ENCODE measurements at regions not wholly inside any gene's neighbourhood (a gene's known extent, or its start where the extent isn't known, plus 50 kb on each side); places are given as distances from the start of the nearest gene placed in this dataset.

DNA sequence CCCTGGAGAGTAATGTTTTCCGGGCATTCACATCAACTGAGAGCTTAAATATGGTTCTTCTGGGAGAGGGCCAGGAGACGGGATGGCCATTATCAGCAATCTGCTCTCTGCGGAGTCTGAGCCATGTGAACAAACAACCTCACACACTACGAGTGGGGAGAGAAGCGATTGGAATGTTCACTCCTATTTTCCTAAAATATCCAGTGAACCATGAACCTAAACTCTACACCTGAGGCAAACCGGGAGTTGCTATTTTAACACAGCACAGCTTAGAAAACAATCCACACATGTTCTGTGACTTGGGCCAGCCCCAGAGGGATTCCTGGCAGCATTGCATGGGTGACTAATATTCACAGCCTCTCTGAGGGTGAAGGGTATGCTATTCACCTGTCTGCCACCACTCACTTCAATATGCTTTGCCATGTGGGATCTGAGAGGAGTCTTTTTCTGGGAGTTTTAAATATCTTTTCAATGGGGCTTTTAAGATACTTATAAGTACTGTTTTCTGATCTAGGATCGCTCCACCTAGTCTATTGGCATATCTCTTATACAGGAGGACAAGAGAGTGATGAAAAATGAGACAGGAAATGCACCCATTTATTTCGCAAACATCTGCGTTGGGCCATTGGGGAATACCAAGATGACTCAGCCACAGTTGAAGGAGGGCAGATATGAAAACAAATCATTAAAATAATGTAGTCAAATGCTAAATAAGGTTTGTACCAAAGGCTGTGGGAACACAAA lies 72.6 kb upstream of the SERP2 start:
- peak in 2 of 11 donors; percentile 50 to 68 for DNase-seq (ENCODE audit: extremely low read depth in 1 of 11, low read depth in 9 of 11, low spot score in 4 of 11)

DNA sequence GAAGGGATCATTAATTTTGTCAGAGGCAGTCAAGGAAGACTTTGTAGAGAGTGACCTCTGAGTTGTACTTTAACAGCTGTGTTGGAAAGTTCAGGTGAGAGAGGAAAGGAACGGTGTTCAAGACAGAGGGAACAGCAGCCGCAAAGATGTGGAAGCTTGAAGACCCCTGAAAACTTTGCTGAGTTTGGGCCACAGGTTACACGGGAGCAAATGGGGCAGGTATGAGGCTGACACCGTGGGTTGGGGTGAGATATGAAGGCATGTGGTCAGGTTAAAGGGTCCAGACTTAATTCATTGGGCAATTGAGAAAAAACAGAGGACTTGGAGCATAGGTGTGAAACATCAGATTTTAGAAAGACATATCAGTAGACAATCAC lies 72.0 kb upstream of the SERP2 start:
- no peak for DNase-seq (ENCODE audit: extremely low read depth in 1 of 11, low read depth in 9 of 11, low spot score in 4 of 11)

DNA sequence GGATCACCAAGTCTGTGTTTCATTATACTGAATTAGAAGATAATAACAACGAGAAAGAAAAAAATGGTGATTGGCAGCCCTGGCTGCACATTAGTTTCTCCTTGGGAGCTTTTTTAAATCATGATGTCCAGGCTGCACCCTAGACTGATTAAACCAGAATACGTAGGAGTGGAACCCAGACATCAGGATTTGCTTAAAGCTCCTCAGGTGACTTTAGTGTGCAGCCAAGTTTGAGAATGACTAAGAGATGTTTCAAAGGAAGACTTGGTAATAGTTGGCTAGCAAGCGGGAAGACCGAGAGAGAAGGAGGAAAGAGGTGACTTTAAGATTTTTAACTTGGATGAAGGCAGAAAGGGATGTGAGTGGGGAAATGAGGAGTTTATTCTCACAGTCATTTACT lies 71.4 kb upstream of the SERP2 start:
- DNase-seq (ENCODE audit: extremely low read depth in 1 of 11, low read depth in 9 of 11, low spot score in 4 of 11), result no peak

GRCh38 chr13:44302940-44303575 lies 70.6 kb upstream of the SERP2 start:
- DNase-seq (ENCODE audit: extremely low read depth in 1 of 11, low read depth in 9 of 11, low spot score in 4 of 11), result no peak

- DNase-seq (ENCODE audit: extremely low read depth in 1 of 11, low read depth in 9 of 11, low spot score in 4 of 11), result no peak
Measured at GRCh38 chr13:44303681-44304432, 69.8 kb upstream of the SERP2 start.

- no peak for DNase-seq (ENCODE audit: extremely low read depth in 1 of 11, low read depth in 9 of 11, low spot score in 4 of 11)
Measured at GRCh38 chr13:44304433-44304725, 69.2 kb upstream of the SERP2 start.

DNA sequence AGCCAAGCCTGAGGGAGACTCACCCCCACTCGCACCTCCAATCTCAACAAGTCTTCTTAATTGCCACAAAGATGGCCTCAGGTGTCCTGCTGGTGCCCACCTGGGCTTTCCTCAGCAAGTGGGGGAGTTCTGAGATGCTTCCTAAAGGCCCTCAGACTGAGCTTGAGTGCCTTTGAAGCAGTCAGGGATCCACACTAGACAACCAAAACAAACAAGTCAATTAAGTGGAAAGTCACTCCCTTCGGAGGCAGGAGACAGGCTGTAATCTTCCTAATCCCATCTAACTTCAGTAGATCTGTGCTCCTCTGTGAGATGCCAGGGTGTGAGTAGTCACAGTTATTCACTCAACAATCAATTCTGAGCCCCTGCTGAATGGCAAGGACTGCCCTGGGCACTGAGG lies 68.3 kb upstream of the SERP2 start:
- no peak for DNase-seq (ENCODE audit: extremely low read depth in 1 of 11, low read depth in 9 of 11, low spot score in 4 of 11)

DNA sequence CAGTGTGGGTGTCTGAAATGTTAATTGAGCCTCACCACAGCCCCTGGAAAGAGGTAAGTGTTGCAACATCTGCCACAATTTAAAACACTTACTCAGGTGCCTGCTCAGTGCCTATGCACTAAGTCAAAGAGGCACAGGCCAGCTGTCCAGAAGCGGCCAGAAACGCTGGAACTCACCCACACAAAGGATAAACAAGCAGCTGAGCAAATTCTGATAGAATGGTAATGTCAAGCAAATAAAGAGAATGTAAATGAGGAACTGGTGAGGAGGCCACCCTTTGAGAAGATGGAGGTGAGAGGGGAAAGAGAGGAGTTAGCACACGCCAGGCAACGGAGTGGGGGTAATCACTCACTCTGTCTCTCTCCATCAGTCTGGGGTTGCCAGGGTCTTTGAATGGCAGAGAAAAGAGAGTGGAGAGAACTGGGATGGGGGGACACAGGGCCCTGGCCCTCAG lies 67.7 kb upstream of the SERP2 start:
- no peak for DNase-seq (ENCODE audit: extremely low read depth in 1 of 11, low read depth in 9 of 11, low spot score in 4 of 11)

GRCh38 chr13:44306371-44307192 lies 67.0 kb upstream of the SERP2 start:
- peak in 10 of 11 donors; percentile 51 to 80 (median 70) for DNase-seq (ENCODE audit: extremely low read depth in 1 of 11, low read depth in 9 of 11, low spot score in 4 of 11)

DNA sequence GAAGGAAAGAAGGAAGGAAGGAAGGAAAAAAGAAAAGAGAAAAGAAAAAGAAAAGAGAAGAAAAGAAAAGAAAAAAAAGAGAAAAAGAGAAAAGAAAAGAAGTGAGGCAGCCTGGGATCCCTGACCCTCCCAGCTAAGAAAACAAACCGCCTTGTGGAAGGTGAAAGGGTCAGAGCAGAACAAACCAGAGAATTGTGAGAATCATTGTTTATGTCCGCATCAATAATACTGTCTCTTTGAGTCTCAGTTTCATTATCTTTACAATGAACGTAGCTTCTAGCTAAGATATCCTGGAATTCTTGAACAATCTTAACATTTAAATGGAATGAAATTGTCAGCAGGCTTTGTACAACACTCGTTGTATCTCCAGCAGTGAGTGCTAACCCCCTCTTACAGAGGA lies 66.4 kb upstream of the SERP2 start:
- no peak for DNase-seq (ENCODE audit: extremely low read depth in 1 of 11, low read depth in 9 of 11, low spot score in 4 of 11)

GRCh38 chr13:44307844-44308243 lies 65.8 kb upstream of the SERP2 start:
- no peak for DNase-seq (ENCODE audit: extremely low read depth in 1 of 11, low read depth in 9 of 11, low spot score in 4 of 11)

DNA sequence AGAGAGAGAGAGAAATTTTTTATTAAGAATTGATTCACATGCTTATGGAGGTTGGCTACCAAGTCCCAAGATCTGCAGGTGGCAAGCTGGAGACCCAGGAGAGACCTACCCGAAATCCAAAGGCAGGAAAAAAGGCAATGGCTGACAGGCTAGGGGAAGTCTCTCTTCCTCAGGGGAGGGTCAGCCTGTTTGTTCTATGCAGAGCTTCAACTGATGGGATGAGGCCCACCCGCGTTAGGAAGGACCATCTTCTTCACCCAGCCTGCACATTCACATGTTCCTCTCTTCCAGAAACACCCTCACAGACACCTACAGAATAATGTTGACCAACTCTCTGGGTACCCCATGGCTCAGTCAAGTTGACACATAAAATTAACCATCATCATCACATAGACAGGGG lies 65.3 kb upstream of the SERP2 start:
- DNase-seq (ENCODE audit: extremely low read depth in 1 of 11, low read depth in 9 of 11, low spot score in 4 of 11), result no peak

DNA sequence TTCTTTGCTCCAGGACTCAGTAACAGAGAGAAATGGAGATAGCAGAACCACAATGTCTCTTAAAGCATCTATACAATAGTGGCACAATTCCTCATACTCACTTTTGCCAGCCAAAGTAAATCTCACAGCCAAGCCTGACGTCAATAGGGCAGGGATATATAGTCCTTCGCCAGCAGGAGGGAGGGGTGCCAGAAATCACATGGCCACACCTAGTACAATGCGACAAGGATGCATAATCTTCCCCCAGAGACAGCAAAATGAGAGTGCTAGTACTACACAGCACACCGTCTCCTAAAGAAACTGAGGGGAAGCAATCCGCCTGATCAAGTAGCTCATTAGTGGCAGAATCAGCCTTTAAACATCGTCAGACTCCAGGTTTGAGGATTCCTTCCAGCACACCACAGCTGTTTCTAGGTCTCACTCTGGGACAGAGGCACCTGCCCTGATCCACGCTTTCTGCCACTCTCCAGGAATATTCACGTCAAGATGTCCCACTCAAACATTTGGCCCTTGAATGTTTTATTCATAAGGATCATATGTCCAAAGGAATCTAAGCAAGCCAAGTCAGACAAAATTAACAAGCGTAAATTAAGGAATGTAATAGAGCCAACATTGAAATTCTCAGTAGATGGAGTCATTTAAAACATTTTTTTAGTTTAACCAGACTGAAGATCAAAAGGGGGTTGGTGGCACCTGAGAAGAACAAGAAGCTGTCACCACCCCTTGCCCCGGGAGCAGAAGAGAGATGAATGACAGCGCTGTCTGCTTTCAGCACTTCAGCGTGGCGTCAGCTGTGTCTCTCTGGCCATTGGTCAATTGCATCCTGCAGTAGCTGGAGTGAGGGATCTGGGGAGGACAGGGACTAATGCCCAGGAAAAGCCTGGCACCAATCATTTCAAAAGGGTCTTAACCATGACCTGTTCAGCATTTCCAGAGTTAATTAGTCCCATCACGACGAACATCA lies 63.5 kb upstream of the SERP2 start:
- no peak for DNase-seq (ENCODE audit: extremely low read depth in 1 of 11, low read depth in 9 of 11, low spot score in 4 of 11)

DNA sequence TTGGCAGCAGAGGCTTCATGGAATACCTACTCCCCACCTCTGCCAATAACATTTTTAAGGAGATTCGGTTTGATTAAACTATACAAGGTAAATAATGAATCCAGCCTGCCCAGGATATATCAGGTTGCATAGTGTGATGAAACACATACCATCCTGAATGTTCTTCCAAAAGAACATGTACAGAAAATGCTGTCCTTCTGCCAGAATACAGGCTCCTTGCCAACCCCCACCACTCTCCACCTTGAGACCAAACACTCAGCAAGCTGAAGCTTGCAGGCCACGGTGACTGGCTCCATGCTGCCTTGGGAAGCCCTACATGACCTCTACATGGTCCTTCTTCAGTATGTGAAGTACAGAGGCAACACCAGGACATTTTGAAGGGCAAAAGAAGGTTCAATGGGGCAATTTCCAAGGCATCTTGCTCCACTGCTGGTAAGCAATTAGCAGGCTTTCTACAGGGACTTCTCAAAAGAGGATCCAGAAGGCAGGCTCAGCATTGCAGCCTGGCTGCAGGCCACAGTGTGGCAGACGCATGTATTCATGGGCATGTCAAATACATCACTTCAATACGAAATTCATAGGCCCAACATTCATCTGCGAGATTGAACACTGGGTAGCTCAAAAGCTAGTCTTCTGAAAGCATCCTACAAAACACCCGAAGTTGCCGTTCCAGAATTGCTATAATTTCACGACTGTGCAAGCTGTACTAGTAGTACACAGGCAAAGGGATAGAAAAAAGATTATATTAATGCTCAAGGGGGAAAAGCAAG lies 62.4 kb upstream of the SERP2 start:
- no peak for DNase-seq (ENCODE audit: extremely low read depth in 1 of 11, low read depth in 9 of 11, low spot score in 4 of 11)

DNA sequence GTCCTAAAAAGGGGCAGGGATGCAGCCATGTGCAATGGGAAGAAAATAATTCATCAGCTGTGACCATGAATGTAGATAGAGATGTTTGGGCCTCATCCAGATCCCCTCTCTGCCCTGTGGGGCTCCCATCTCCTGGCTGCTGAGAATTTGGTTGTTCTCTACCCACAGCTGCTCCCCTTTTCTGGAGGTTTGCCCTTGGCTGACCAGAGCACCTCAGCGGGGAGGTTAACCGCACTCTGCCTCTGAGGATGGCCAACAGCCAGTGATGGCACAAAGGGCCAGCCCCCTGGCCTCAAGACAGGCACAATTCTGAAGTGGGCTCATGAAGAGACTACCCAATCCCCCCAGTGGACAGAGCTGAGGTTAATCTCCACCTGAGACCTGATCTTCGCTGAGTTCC lies 61.5 kb upstream of the SERP2 start:
- no peak for DNase-seq (ENCODE audit: extremely low read depth in 1 of 11, low read depth in 9 of 11, low spot score in 4 of 11)

DNA sequence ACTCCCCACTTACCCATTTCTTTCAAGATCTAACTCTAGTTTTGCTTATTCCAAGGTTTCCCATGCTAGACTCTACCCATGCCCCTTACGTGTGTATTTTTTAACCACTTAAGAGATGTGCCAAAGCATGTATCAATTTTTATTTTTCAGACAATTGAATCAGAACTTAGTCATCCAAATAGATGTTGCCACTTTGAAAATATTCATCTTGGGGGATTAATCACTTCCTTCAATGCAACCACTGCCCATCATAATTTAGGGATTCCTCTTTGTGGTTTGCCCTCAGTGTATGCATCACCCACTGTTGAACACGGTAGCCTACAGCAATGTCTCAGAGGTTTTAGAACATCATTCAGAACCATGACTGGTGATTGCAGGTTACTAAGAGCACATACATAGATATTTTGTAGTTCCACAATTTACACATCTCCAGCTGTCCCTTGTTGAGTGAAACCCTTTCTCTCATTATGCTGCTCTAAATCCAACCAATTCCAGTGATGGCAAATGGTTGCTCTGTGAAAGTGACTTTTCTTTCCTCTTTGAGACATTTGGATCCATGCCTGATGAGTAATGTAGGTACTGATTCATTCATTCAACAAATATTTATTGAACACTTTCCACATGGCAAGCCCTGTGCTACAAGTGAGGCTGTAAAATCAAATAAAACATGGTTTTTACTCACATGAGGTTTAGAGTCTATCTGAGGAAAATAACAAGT lies 60.6 kb upstream of the SERP2 start:
- no peak for DNase-seq (ENCODE audit: extremely low read depth in 1 of 11, low read depth in 9 of 11, low spot score in 4 of 11)

DNA sequence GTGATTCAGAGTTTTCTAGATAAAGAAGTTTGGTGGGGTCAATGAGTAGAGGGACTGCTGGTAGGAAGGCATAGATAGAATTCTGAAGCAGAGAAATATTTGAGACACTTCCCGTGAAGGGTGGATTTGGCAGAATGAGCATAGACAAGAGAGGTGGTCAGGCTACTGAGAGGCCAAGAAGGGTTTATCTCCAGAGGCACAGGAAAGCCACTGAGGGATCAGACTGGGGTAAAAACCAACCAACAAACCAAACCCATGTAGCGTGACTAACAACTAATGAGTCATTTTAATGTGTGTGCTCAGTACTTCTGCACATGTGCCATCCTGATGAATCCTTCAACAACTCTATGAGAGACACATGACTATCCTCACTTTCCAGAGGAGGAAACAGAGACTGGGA lies 60.0 kb upstream of the SERP2 start:
- no peak for DNase-seq (ENCODE audit: extremely low read depth in 1 of 11, low read depth in 9 of 11, low spot score in 4 of 11)

Measured in renal cortex interstitium (tissue), 11 donors.